BLaER1 treated with 17β-estradiol and CSF1 and Interleukin-3, amounts not matched to agents 10 nM and 100 nM (cell line): ENCODE measurements at regions not wholly inside any gene's neighbourhood (a gene's known extent, or its start where the extent isn't known, plus 50 kb on each side); places are given as distances from the start of the nearest gene placed in this dataset.

Experiments used
- H3K27ac ChIP-seq, 11 experiments: shearing (Covaris generic); formaldehyde crosslinking; 2 replicates each; pipeline ENCODE4 v1.8.1; 2022
- H3K27me3 ChIP-seq, 11 experiments: shearing (Covaris generic); formaldehyde crosslinking; 2 replicates each; pipeline ENCODE4 v1.8.1; 2022
- H3K36me3 ChIP-seq, 11 experiments: shearing (Covaris generic); formaldehyde crosslinking; 2 replicates each; pipeline ENCODE4 v1.8.1; 2022
- H3K4me1 ChIP-seq, 10 experiments: shearing (Covaris generic); formaldehyde crosslinking; 2 replicates each; pipeline ENCODE4 v1.8.1; 2022
- H3K4me2 ChIP-seq, 11 experiments: shearing (Covaris generic); formaldehyde crosslinking; 2 replicates each; pipeline ENCODE4 v1.8.1; 2022
- H3K4me3 ChIP-seq, 10 experiments: shearing (Covaris generic); formaldehyde crosslinking; 2 replicates each; pipeline ENCODE4 v1.8.1; 2022
- H3K9ac ChIP-seq, 11 experiments: shearing (Covaris generic); formaldehyde crosslinking; 2 replicates each; pipeline ENCODE4 v1.8.1; 2022
- H3K9me3 ChIP-seq, 11 experiments: shearing (Covaris generic); formaldehyde crosslinking; replicated peaks in 1 of 11; 2 replicates each; pipeline ENCODE4 v1.8.1; 2022
- H4K20me1 ChIP-seq, 11 experiments: shearing (Covaris generic); formaldehyde crosslinking; 2 replicates each; pipeline ENCODE4 v1.8.1; 2022
- Cebpa-rat ChIP-seq, 11 experiments: shearing (Covaris generic); IDR thresholded peaks; 2 replicates each; pipeline ENCODE4 v1.8.1; 2022

GRCh38 chr13:85853161-85853894, 54.1 kb upstream of the SLITRK6 start:
- TF ChIP-seq Cebpa-rat (IDR thresholded peaks at IDR 0.05) = no peak
- H3K9ac ChIP-seq = no peak overlapping the region
- H3K9me3 ChIP-seq = peaks cover 37 to 50% (median 41%) of the 10 kb centered on the region in 11 experiments

More at GRCh38 chr13:85853161-85853894, 54.1 kb upstream of the SLITRK6 start:
- H3K4me2 ChIP-seq = no peak overlapping the region
- no peak overlapping the region for H3K27ac ChIP-seq
- 0 out of 22 replicates have a peak, but pooled peaks cover 0 to 3% (median 0%) of the 10 kb centered on the region in 11 experiments for H3K36me3 ChIP-seq
- H3K4me3 ChIP-seq = no peak overlapping the region
- no peaks in the 10 kb centered on the region for H3K27me3 ChIP-seq
- no peaks in the 10 kb centered on the region for H4K20me1 ChIP-seq
- no peaks in the 10 kb centered on the region for H3K4me1 ChIP-seq
